PFSK-1 (cell line): ENCODE measurements at regions not wholly inside any gene's neighbourhood (a gene's known extent, or its start where the extent isn't known, plus 50 kb on each side); places are given as distances from the start of the nearest gene placed in this dataset.

ENCODE experiments used
- FOXP2 ChIP-seq: optimal IDR thresholded peaks from 2 replicates; pipeline ENCODE3; 2011; ENCODE audit warnings: borderline replicate concordance, control low read depth, inconsistent platforms; ENCODE audit not compliant: insufficient read depth; ENCODE audit errors: extremely low read length, extremely low read depth
- POLR2AphosphoS5 ChIP-seq: IDR thresholded peaks from 2 replicates; pipeline ENCODE4 v1.6.1; 2012; ENCODE audit warnings: low read depth, mild to moderate bottlenecking, control low read depth, low read length, moderate library complexity
- REST ChIP-seq, 2 experiments: IDR thresholded peaks; 2 replicates each; pipeline versions ENCODE4 v1.6.1 to v1.8.0; 2011 to 2012; ENCODE audit warnings: low read depth in 2 of 2, low read length in 2 of 2, control low read depth in 1 of 2, inconsistent platforms in 1 of 2, mild to moderate bottlenecking in 1 of 2, moderate library complexity in 1 of 2; ENCODE audit not compliant: insufficient read depth in 1 of 2
- SIN3A ChIP-seq: IDR thresholded peaks from 2 replicates; pipeline ENCODE4 v1.6.1; 2012; ENCODE audit warnings: mild to moderate bottlenecking, low read length, moderate library complexity, borderline replicate concordance; ENCODE audit not compliant: insufficient read depth
- TAF1 ChIP-seq: IDR thresholded peaks from 2 replicates; pipeline ENCODE4 v1.6.1; 2012; ENCODE audit warnings: low read length, control low read depth, borderline replicate concordance; ENCODE audit not compliant: insufficient read depth

- TF ChIP-seq REST (IDR thresholded peaks at IDR 0.05; ENCODE audit: insufficient read depth in 1 of 2, low read depth in 2 of 2, low read length in 2 of 2) (no peak), TAF1 (no peak), POLR2AphosphoS5 (no peak), SIN3A (no peak), FOXP2 (no peak)
Measured at GRCh38 chr1:185478877-185479276, 161.8 kb upstream of the IVNS1ABP start.
